ENCODE measurements at regions not wholly inside any gene's neighbourhood (a gene's known extent, or its start where the extent isn't known, plus 50 kb on each side); places are given as distances from the start of the nearest gene placed in this dataset.

DNA sequence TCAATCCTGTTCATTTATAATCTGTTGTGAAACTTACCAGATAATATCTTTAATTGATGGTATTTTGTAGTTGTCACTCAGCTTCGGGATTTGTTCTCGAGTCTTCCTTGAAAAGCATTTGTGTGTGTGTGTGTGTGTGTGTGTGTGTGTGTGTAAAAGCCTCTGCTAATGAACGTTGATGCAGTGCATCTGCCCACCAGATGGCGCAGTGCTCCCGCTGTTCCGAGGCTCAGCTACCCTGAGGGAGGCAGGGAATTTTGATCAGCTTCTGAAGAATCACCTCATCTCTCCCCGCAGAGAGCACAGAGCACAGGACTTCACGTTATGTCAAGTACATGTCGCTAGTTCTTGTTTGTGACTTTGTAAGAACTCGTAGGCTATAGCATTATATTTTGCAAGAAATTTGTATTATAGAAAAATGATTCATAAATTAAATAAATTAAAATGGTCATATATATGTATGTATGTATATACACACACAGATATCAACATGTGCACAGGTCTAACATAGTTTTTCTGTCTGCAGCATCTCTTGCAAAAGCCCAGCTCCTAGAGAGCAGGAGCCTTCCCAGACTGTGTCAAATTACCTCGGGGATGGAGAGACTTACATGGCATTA is 316.7 kb upstream of the IGFBP7 start:
- Mint-ChIP-seq H3K27me3 (ENCODE audit: low read depth, poor library complexity) (peaks cover 10% of the 10 kb centered on the region), H3K4me1 (peaks cover 13% of the 10 kb centered on the region), H3K27ac (no peak overlapping the region), H3K4me3 (no peak overlapping the region), H3K36me3 (ENCODE audit: low read depth) (peaks cover under 1% of the 10 kb centered on the region), H3K9me3 (peaks cover 8% of the 10 kb centered on the region)
- peak; percentile 80 for DNase-seq
- TF ChIP-seq, protein P1, sequence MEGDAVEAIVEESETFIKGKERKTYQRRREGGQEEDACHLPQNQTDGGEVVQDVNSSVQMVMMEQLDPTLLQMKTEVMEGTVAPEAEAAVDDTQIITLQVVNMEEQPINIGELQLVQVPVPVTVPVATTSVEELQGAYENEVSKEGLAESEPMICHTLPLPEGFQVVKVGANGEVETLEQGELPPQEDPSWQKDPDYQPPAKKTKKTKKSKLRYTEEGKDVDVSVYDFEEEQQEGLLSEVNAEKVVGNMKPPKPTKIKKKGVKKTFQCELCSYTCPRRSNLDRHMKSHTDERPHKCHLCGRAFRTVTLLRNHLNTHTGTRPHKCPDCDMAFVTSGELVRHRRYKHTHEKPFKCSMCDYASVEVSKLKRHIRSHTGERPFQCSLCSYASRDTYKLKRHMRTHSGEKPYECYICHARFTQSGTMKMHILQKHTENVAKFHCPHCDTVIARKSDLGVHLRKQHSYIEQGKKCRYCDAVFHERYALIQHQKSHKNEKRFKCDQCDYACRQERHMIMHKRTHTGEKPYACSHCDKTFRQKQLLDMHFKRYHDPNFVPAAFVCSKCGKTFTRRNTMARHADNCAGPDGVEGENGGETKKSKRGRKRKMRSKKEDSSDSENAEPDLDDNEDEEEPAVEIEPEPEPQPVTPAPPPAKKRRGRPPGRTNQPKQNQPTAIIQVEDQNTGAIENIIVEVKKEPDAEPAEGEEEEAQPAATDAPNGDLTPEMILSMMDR (IDR thresholded peaks at IDR 0.05): peak; percentile 62

- peaks cover 6% of the 10 kb centered on the region for H3K36me3 Mint-ChIP-seq (ENCODE audit: low read depth)
- H3K9me3 Mint-ChIP-seq: peaks cover 18% of the 10 kb centered on the region
- no peak overlapping the region for H3K4me3 Mint-ChIP-seq
- TF ChIP-seq, protein P1 (IDR thresholded peaks at IDR 0.05): no peak
- no peak overlapping the region for H3K27ac Mint-ChIP-seq
- DNase-seq: no peak
- H3K27me3 Mint-ChIP-seq (ENCODE audit: low read depth, poor library complexity): peaks cover 3% of the 10 kb centered on the region
- H3K4me1 Mint-ChIP-seq: peaks cover 13% of the 10 kb centered on the region
These were observed 315.4 kb upstream of the IGFBP7 start for GRCh38 chr4:57425610-57426009.

GRCh38 chr4:57424232-57424897 is 314.2 kb upstream of the IGFBP7 start:
- Mint-ChIP-seq H3K36me3 (ENCODE audit: low read depth) (peaks cover 6% of the 10 kb centered on the region), H3K27me3 (ENCODE audit: low read depth, poor library complexity) (peaks cover 3% of the 10 kb centered on the region), H3K27ac (no peak overlapping the region), H3K4me3 (no peak overlapping the region), H3K9me3 (peaks cover 18% of the 10 kb centered on the region), H3K4me1 (peaks cover 20% of the 10 kb centered on the region)
- no peak for DNase-seq
- TF ChIP-seq, protein P1 (IDR thresholded peaks at IDR 0.05): no peak

- H3K9me3 Mint-ChIP-seq: peaks cover 15% of the 10 kb centered on the region
- no peak for DNase-seq
- TF ChIP-seq, protein P1 (IDR thresholded peaks at IDR 0.05): no peak
- H3K4me3 Mint-ChIP-seq: no peak overlapping the region
- no peaks in the 10 kb centered on the region for H3K27me3 Mint-ChIP-seq (ENCODE audit: low read depth, poor library complexity)
- no peak overlapping the region for H3K27ac Mint-ChIP-seq
- peaks cover 14% of the 10 kb centered on the region for H3K4me1 Mint-ChIP-seq
- H3K36me3 Mint-ChIP-seq (ENCODE audit: low read depth): peaks cover 6% of the 10 kb centered on the region
These were observed 307.9 kb upstream of the IGFBP7 start for GRCh38 chr4:57418133-57418532.

GRCh38 chr4:57412259-57413054 is 302.3 kb upstream of the IGFBP7 start:
- Mint-ChIP-seq H3K27me3 (ENCODE audit: low read depth, poor library complexity) (no peaks in the 10 kb centered on the region), H3K4me3 (no peak overlapping the region), H3K9me3 (no peaks in the 10 kb centered on the region), H3K36me3 (ENCODE audit: low read depth) (no peaks in the 10 kb centered on the region), H3K4me1 (peaks cover 4% of the 10 kb centered on the region), H3K27ac (no peak overlapping the region)
- DNase-seq: no peak
- TF ChIP-seq, protein P1 (IDR thresholded peaks at IDR 0.05): no peak
